ENCODE measurements at regions not wholly inside any gene's neighbourhood (a gene's known extent, or its start where the extent isn't known, plus 50 kb on each side); places are given as distances from the start of the nearest gene placed in this dataset.

GRCh38 chr16:73743665-73744496, 552.7 kb upstream of the PSMD7 start:
- no peak for DNase-seq
- no peak for ATAC-seq

- DNase-seq (no peak), ATAC-seq (no peak)
Measured at GRCh38 chr16:73739049-73739769, 557.4 kb upstream of the PSMD7 start.

- no peak for DNase-seq
- no peak for ATAC-seq
Measured at GRCh38 chr16:73738266-73738665, 558.3 kb upstream of the PSMD7 start.

- DNase-seq (no peak), ATAC-seq (no peak)
Measured at GRCh38 chr16:73737637-73738036, 559.0 kb upstream of the PSMD7 start.

DNA sequence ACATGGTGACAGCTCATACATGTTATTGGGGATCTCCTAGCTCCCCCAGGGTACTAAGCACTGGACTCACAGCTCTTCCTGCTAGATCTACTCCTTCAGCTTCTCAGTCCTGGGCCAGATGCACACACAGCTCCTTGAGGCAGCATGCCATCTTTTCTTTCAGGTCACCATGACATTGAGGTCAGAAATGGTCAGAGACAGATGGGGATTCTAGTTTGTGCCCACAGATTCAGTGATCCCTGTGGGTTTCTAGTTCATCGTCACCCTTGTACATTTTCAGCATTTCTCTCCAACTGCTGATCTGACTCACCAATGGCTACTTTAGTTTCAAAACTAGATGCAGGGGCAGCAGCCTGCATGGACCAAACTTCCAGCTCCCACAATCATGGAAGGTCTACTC, 560.7 kb upstream of the PSMD7 start:
- DNase-seq (no peak), ATAC-seq (no peak)

GRCh38 chr16:73735018-73735417, 561.6 kb upstream of the PSMD7 start:
- DNase-seq (no peak), ATAC-seq (peak; percentile 79)

DNA sequence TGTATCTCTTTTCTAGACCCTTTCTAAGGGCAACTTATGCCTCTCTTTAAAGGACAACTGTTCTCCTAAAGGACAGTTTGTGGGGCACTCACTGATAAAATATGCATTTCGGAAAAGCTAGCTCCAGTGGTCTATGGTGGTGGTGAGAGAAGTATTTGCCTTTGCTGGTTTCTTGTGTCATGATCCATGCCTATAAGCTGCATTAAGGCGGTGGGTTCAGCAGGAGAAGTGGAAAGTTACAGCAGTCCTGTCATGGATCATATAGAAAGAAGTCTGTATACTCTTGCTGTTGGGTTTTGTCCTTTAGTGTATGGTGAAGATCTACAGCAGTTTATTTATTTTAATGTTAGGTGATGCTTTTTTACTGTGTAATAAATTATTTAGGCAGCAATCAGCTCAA, 563.9 kb upstream of the PSMD7 start:
- ATAC-seq, result no peak
- DNase-seq, result no peak

- ATAC-seq (no peak), DNase-seq (no peak)
Measured at GRCh38 chr16:73732143-73732542, 564.5 kb upstream of the PSMD7 start.

DNA sequence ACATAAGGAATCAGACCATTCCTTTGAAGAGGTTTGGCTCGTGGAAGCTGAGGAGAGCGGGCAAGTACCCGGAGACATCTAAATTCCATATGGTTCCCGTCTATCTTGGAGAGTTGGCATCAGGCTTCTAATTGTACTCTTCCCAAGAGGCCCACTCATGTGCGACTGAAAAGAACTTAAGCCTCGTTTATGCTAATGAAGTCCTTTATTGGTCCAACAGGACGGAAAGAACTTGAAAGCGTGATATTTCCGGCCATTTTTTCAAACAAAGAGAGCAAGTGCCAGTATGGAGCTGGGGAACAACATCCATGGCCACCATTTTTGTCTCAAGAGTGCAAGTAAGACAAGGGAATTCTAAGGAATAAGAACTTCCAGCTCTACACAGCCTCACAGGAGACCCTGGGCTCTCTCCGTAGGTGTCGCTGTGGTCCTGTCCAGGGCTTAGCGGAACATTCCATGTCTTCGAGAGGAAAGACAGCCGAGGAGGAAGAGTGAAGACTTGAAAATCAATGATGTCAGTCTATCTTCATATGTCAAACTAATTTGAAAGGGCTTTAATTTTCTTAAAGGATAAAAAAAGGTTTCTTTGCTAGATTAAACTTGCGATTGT, 566.0 kb upstream of the PSMD7 start:
- no peak for ATAC-seq

GRCh38 chr16:73725156-73725555, 571.5 kb upstream of the PSMD7 start:
- DNase-seq, result no peak
- no peak for ATAC-seq

More for the DNA sequence above, 566.0 kb upstream of the PSMD7 start:
- no peak for DNase-seq

- no peak for ATAC-seq
- no peak for DNase-seq
Measured at GRCh38 chr16:73724503-73724902, 572.1 kb upstream of the PSMD7 start.

GRCh38 chr16:73717266-73717974, 579.2 kb upstream of the PSMD7 start:
- no peak for ATAC-seq

GRCh38 chr16:73714976-73715375, 581.6 kb upstream of the PSMD7 start:
- ATAC-seq (no peak), DNase-seq (no peak)

More at GRCh38 chr16:73717266-73717974, 579.2 kb upstream of the PSMD7 start:
- no peak for DNase-seq

DNA sequence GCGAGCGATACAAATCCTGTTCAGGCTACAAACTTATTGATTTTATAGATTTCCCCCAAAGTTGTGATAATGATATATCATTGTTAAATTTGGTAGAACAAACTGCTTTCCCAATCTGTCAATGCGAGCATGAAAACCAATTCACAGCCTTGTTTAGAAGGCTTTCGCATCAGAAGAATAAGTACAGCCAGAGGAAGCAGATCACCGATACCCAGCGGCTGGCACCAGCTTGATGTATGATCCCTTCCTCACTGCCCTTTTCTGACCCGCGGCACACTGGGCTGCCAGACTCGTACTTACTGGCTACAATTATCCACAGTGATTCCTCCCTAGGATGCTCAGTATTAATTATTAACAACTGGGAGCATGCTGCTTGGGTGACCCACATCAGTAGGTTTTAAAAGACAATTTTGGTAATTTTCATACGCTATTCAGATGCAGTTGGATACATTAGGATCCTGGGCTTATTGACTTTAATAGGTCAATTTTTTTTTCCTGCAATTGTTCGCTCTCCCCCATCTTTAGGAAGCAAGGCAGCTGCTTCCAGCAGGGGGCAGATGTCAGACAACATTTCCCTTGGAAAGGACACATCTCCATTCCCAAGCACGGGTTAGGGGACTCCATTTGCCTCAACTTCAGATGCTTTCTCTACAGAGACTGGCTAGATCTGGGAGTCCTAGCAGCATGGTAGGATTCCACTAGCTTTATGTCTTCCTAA, 582.7 kb upstream of the PSMD7 start:
- DNase-seq (no peak), ATAC-seq (no peak)

DNA sequence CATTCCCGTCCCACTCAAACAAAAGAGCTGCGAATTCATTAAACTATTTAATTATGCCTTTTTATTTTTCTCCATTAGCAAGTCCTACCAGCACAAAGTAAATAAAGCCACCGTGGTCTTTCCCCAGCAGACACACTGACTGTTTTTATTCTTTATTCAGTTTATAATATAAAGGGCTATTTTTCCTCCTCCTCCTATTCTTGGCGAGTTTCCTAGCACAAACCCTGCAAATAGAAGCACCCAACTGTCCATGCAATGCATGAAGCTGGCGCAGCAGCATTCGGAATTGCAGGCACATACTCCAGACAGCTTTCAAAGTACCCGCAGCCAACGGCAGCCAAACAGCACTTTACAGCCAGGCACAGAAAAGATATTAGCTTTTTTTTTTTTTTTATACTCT, 583.4 kb upstream of the PSMD7 start:
- DNase-seq, result no peak
- no peak for ATAC-seq

- no peak for ATAC-seq
- no peak for DNase-seq
Measured at GRCh38 chr16:73711406-73712080, 585.1 kb upstream of the PSMD7 start.

DNA sequence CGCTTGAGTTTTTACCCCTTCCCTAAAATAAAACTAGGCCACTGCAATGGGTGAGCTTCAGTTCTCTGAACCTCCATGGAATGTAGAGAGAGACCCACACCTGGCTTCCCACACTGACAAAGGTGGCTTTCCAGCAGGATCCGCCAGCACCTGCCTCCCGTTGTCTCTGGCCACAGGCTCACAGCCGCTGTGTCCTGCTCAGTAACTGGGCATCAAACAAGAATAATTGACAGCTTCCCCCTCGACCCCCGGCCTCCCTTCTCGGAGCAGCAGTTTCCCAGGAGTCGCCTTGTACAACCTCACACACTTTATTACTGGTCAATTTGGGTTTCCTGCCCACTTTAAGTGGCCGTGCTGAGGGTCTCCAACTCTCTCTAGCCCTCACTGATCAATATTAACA, 586.1 kb upstream of the PSMD7 start:
- no peak for DNase-seq
- ATAC-seq, result no peak

DNA sequence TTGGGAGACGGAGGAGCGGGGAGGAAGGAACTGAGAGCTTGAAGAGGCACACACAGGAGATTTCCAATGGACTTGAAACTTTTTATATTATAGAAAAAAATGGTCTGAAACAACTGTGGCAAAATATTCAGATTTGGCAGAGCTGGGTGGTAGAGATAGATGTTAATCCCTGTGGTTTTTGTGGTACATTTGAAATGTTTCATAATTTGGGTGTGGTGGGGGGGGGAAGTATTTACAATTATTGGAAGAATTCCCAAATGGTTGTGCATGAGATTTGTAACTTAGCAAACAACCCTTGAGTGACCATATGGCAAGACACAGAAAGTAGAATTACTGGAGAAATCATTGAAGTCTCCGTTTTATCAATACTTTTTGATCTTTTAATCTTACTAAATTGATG, 588.8 kb upstream of the PSMD7 start:
- no peak for ATAC-seq
- DNase-seq, result no peak

DNA sequence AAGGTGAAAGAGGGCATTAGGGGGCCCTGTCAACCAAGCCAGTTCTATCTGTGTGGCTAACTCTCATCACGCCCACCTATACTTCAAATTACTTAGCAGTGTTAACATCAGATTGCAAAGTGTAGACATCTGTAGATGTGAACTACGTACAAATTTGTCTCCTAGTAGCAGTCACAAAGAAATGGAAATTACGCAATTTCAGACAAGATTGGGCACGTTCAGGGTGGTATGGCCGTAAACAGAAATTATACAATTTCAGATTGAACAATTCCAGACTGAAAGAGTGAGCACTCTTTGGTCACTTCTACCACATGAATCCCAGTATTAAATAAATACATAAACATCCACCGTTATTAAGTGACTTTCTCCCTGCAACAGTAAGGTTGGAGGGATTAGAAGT, 592.7 kb upstream of the PSMD7 start:
- DNase-seq (no peak), ATAC-seq (no peak)

GRCh38 chr16:73697336-73697735, 599.3 kb upstream of the PSMD7 start:
- DNase-seq, result no peak
- no peak for ATAC-seq

GRCh38 chr16:73692861-73693260, 603.8 kb upstream of the PSMD7 start:
- no peak for DNase-seq
- ATAC-seq, result no peak
